SK-N-SH (cell line): ENCODE measurements at regions not wholly inside any gene's neighbourhood (a gene's known extent, or its start where the extent isn't known, plus 50 kb on each side); places are given as distances from the start of the nearest gene placed in this dataset.

Source experiments
- CTCF ChIA-PET: fragments of 300-600, 350-600 bp; formaldehyde crosslinking; extraction: SDS; loops from one replicate; lab custom pipeline; 2021; lab: Yijun Ruan, JAX
- POLR2A ChIA-PET: fragments of 350-600 bp; sonication (Branson Sonifier 250); formaldehyde crosslinking; extraction: SDS; loops from one replicate; lab custom pipeline; 2020; ENCODE audit warnings: antibody characterized with exemption, inconsistent platforms; lab: Yijun Ruan, JAX
- DNase-seq: peaks from one replicate; pipeline ENCODE4 v3.0.0; 2012
- H2AFZ ChIP-seq: fragments of 200-600 bp; sonication (generic); 2 replicates; pipeline ENCODE4 v1.8.1; 2016; ENCODE audit warnings: antibody characterized with exemption, mild to moderate bottlenecking, low read depth
- H3F3A ChIP-seq: fragments of 200-600 bp; sonication (generic); replicated peaks from 2 replicates; pipeline ENCODE3; 2016; ENCODE audit warnings: antibody characterized with exemption, mild to moderate bottlenecking; ENCODE audit not compliant: insufficient read depth
- H3K27ac ChIP-seq, 2 experiments: fragments of 200-500 bp in 1 of 2; fragments of 200-600 bp in 1 of 2; sonication (Bioruptor generic) in 1 of 2; sonication (generic), shearing (Covaris generic) in 1 of 2; 2 replicates each; pipeline versions ENCODE4 v1.5.1 to v1.6.1; 2014 to 2016; ENCODE audit warnings: low read depth in 2 of 2, inconsistent platforms in 1 of 2, low read length in 1 of 2, mild to moderate bottlenecking in 1 of 2, mixed read lengths in 1 of 2
- H3K27me3 ChIP-seq: fragments of 200-600 bp; sonication (generic), shearing (Covaris generic); 2 replicates; pipeline ENCODE4 v1.6.1; 2016; ENCODE audit warnings: mixed run types; ENCODE audit not compliant: insufficient read depth
- H3K36me3 ChIP-seq, 2 experiments: fragments of 200-500 bp in 1 of 2; fragments of 200-600 bp in 1 of 2; sonication (Bioruptor generic) in 1 of 2; sonication (generic) in 1 of 2; replicated peaks in 1 of 2; 2 replicates each; pipeline versions ENCODE3 to v1.5.1; 2014 to 2016; ENCODE audit warnings: low read length in 1 of 2, mild to moderate bottlenecking in 1 of 2; ENCODE audit not compliant: insufficient read depth in 2 of 2, control insufficient read depth in 1 of 2
- H3K4me1 ChIP-seq, 2 experiments: fragments of 200-500 bp in 1 of 2; fragments of 200-600 bp in 1 of 2; sonication (Bioruptor generic) in 1 of 2; sonication (generic), shearing (Covaris generic) in 1 of 2; 2 replicates each; pipeline versions ENCODE4 v1.5.1 to v1.6.1; 2014 to 2016; ENCODE audit warnings: low read depth in 1 of 2, low read length in 1 of 2, mixed run types in 1 of 2; ENCODE audit not compliant: insufficient read depth in 2 of 2, control insufficient read depth in 1 of 2
- H3K4me2 ChIP-seq: fragments of 200-600 bp; sonication (generic), shearing (Covaris generic); 2 replicates; pipeline ENCODE4 v1.6.1; 2017; ENCODE audit warnings: mixed run types
- H3K4me3 ChIP-seq, 2 experiments: fragments of 200-500 bp in 1 of 2; fragments of 200-600 bp in 1 of 2; sonication (Bioruptor generic) in 1 of 2; sonication (generic), shearing (Covaris generic) in 1 of 2; 2 replicates each; pipeline versions ENCODE4 v1.5.1 to v1.8.1; 2014 to 2016; ENCODE audit warnings: low read depth in 2 of 2, inconsistent platforms in 1 of 2, low read length in 1 of 2, mild to moderate bottlenecking in 1 of 2, mixed read lengths in 1 of 2, moderate library complexity in 1 of 2
- H3K79me2 ChIP-seq: fragments of 200-600 bp; sonication (generic); 2 replicates; pipeline ENCODE4 v1.8.1; 2017; ENCODE audit warnings: mild to moderate bottlenecking; ENCODE audit not compliant: insufficient read depth
- H3K9ac ChIP-seq: fragments of 200-600 bp; sonication (generic); 2 replicates; pipeline ENCODE4 v1.6.1; 2017; ENCODE audit warnings: mixed run types
- H3K9me2 ChIP-seq: fragments of 200-600 bp; sonication (generic); 2 replicates; pipeline ENCODE4 v1.6.1; 2017; ENCODE audit warnings: mixed run types
- H3K9me3 ChIP-seq: fragments of 200-600 bp; sonication (generic); 2 replicates; pipeline ENCODE4 v1.6.1; 2017; ENCODE audit warnings: mixed run types, mild to moderate bottlenecking, moderate library complexity
- H4K20me1 ChIP-seq: fragments of 200-600 bp; sonication (generic); 2 replicates; pipeline ENCODE4 v1.6.1; 2017; ENCODE audit warnings: mild to moderate bottlenecking, mixed run types; ENCODE audit not compliant: insufficient read depth
- CHD2 ChIP-seq: fragments of 150-350 bp; IDR thresholded peaks from 2 replicates; pipeline ENCODE4 v1.6.1; 2018; ENCODE audit warnings: low read length; ENCODE audit not compliant: partially characterized antibody
- CTCF ChIP-seq: fragments of 200-600 bp; sonication (generic); IDR thresholded peaks from 2 replicates; pipeline ENCODE4 v1.6.1; 2017; ENCODE audit warnings: antibody characterized with exemption, mild to moderate bottlenecking, moderate library complexity
- ELF1 ChIP-seq: IDR thresholded peaks from 2 replicates; pipeline ENCODE4 v1.4.0; 2012
- EZH2phosphoT487 ChIP-seq: fragments of 200-600 bp; sonication (generic); IDR thresholded peaks from 2 replicates; pipeline ENCODE4 v1.6.1; 2017; ENCODE audit warnings: low read depth, mixed run types, mild to moderate bottlenecking, antibody characterized with exemption, moderate library complexity, borderline replicate concordance
- FOSL2 ChIP-seq: IDR thresholded peaks from 2 replicates; pipeline ENCODE4 v1.4.0; 2012; ENCODE audit warnings: low read depth, mild to moderate bottlenecking, moderate library complexity, borderline replicate concordance
- FOXJ3 ChIP-seq: sonication (generic); formaldehyde crosslinking; IDR thresholded peaks from 2 replicates; pipeline ENCODE4 v1.5.1; 2020; ENCODE audit warnings: mild to moderate bottlenecking, missing genetic modification reagents
- FOXM1 ChIP-seq: IDR thresholded peaks from 2 replicates; pipeline ENCODE4 v1.4.0; 2012; ENCODE audit warnings: low read depth, mild to moderate bottlenecking
- GABPA ChIP-seq: IDR thresholded peaks from 2 replicates; pipeline ENCODE4 v1.4.0; 2012; ENCODE audit warnings: low read depth, mild to moderate bottlenecking
- GATA2 ChIP-seq: sonication (generic); formaldehyde crosslinking; IDR thresholded peaks from 2 replicates; pipeline ENCODE4 v1.5.0; 2020; ENCODE audit warnings: mild to moderate bottlenecking, missing genetic modification reagents
- IRF3 ChIP-seq: fragments of 150-350 bp; IDR thresholded peaks from 2 replicates; pipeline ENCODE4 v1.6.1; 2016; ENCODE audit warnings: mild to moderate bottlenecking, low read depth, low read length
- MXI1 ChIP-seq: IDR thresholded peaks from 2 replicates; pipeline ENCODE4 v1.6.1; 2012; ENCODE audit warnings: mild to moderate bottlenecking, low read depth, low read length, improper control_type of control experiment
- NFIC ChIP-seq: IDR thresholded peaks from 2 replicates; pipeline ENCODE4 v1.4.0; 2012; ENCODE audit warnings: borderline replicate concordance
- NRF1 ChIP-seq: IDR thresholded peaks from 2 replicates; pipeline ENCODE4 v1.6.1; 2012; ENCODE audit warnings: low read depth, mild to moderate bottlenecking, low read length
- PBX3 ChIP-seq: IDR thresholded peaks from 2 replicates; pipeline ENCODE4; 2012
- POLR2AphosphoS5 ChIP-seq: IDR thresholded peaks from 2 replicates; pipeline ENCODE4 v1.6.1; 2012; ENCODE audit warnings: low read depth, low read length
- RAD21 ChIP-seq: IDR thresholded peaks from 2 replicates; pipeline ENCODE4 v1.6.1; 2012; ENCODE audit warnings: mild to moderate bottlenecking, low read length
- RCOR1 ChIP-seq: fragments of 150-350 bp; IDR thresholded peaks from 2 replicates; pipeline ENCODE4 v1.6.1; 2017; ENCODE audit warnings: antibody characterized with exemption, low read length
- RFX5 ChIP-seq: IDR thresholded peaks from 2 replicates; pipeline ENCODE4 v1.6.1; 2012; ENCODE audit warnings: mild to moderate bottlenecking, improper control_type of control experiment, low read length
- RXRA ChIP-seq: IDR thresholded peaks from 2 replicates; pipeline ENCODE4 v1.4.0; 2012; ENCODE audit warnings: low read depth, mild to moderate bottlenecking, borderline replicate concordance
- SIN3A ChIP-seq: IDR thresholded peaks from 2 replicates; pipeline ENCODE4 v1.6.1; 2012; ENCODE audit warnings: low read depth, mild to moderate bottlenecking, low read length, moderate library complexity, borderline replicate concordance
- SMC3 ChIP-seq: IDR thresholded peaks from 2 replicates; pipeline ENCODE4 v1.6.1; 2012; ENCODE audit warnings: low read depth, low read length, improper control_type of control experiment
- TAF1 ChIP-seq: IDR thresholded peaks from 2 replicates; pipeline ENCODE4 v1.6.1; 2012; ENCODE audit warnings: low read depth, mild to moderate bottlenecking, low read length, moderate library complexity, borderline replicate concordance
- TCF12 ChIP-seq: IDR thresholded peaks from 2 replicates; pipeline ENCODE4 v1.4.0; 2012
- TEAD4 ChIP-seq: IDR thresholded peaks from 2 replicates; pipeline ENCODE4 v1.4.0; 2012; ENCODE audit warnings: mild to moderate bottlenecking, borderline replicate concordance; ENCODE audit not compliant: insufficient read depth
- USF1 ChIP-seq: IDR thresholded peaks from 2 replicates; pipeline ENCODE4 v1.4.0; 2012; ENCODE audit warnings: low read depth, borderline replicate concordance
- USF2 ChIP-seq: fragments of 150-350 bp; IDR thresholded peaks from 2 replicates; pipeline ENCODE4 v1.6.1; 2017; ENCODE audit warnings: antibody characterized with exemption, low read length, low read depth, borderline replicate concordance
- YY1 ChIP-seq: IDR thresholded peaks from 2 replicates; pipeline ENCODE4 v1.4.0; 2012; ENCODE audit warnings: low read depth, mild to moderate bottlenecking
- ZBTB33 ChIP-seq: IDR thresholded peaks from 2 replicates; pipeline ENCODE4 v1.4.0; 2012; ENCODE audit warnings: low read depth, borderline replicate concordance
- WGBS: methylation state at CpG from one replicate; pipeline ENCODE4 v1.1.6; 2017; ENCODE audit warnings: low lambda C conversion rate; 5-methylcytosine and 5-hydroxymethylcytosine counted together

- Histone ChIP-seq H3F3A (peaks cover 12% of the 10 kb centered on the region), H3K4me3 (no peak overlapping the region), H3K27ac (peak overlapping the region in 1 of 2 experiments; percentile 75; a peak in 1 of 4 replicates), H3K4me1 (peaks cover 0 to 6% of the 10 kb centered on the region in 2 experiments; a peak in 1 of 4 replicates), H3K36me3 (no peaks in the 10 kb centered on the region), H3K4me2 (0 out of 2 replicates have a peak overlapping the region, but pooled peaks have one; percentile 35), H4K20me1 (no peaks in the 10 kb centered on the region), H3K9me2 (0 out of 2 replicates have a peak, but pooled peaks cover 4% of the 10 kb centered on the region), H3K9me3 (peaks cover 4% of the 10 kb centered on the region; the same call in 1 of the 2 replicates), H3K27me3 (no peaks in the 10 kb centered on the region), H2AFZ (peak overlapping the region; percentile 26; the same call in 1 of the 2 replicates), H3K79me2 (no peaks in the 10 kb centered on the region), H3K9ac (no peak overlapping the region)
- WGBS: 7% methylated on average over 3 of the region's 3 CpGs
- CTCF ChIA-PET: no interaction called here
- DNase-seq: no peak
- POLR2A ChIA-PET: no interaction called here
- TF ChIP-seq SIN3A (no peak), CTCF (no peak), ZBTB33 (no peak), FOXM1 (no peak), CHD2 (no peak), EZH2phosphoT487 (no peak), GABPA (no peak), NFIC (no peak), MXI1 (no peak), TAF1 (no peak), FOSL2 (peak; percentile 30; the same call in 1 of the 2 replicates), PBX3 (peak; percentile 59; the same call in 1 of the 2 replicates), RAD21 (no peak), IRF3 (no peak), TCF12 (peak; percentile 13; the same call in 1 of the 2 replicates), SMC3 (no peak), YY1 (no peak), USF1 (no peak), USF2 (no peak), POLR2AphosphoS5 (no peak), FOXJ3 (CRISPR knock-in tag) (no peak), RFX5 (no peak), TEAD4 (no peak), RCOR1 (no peak), RXRA (peak; percentile 10; the same call in 1 of the 2 replicates), NRF1 (no peak), GATA2 (CRISPR knock-in tag) (no peak), ELF1 (no peak)
Measured at GRCh38 chr6:77180326-77180725, 283.0 kb downstream of the HTR1B start.
